ENCODE measurements at regions not wholly inside any gene's neighbourhood (a gene's known extent, or its start where the extent isn't known, plus 50 kb on each side); places are given as distances from the start of the nearest gene placed in this dataset.

DNA sequence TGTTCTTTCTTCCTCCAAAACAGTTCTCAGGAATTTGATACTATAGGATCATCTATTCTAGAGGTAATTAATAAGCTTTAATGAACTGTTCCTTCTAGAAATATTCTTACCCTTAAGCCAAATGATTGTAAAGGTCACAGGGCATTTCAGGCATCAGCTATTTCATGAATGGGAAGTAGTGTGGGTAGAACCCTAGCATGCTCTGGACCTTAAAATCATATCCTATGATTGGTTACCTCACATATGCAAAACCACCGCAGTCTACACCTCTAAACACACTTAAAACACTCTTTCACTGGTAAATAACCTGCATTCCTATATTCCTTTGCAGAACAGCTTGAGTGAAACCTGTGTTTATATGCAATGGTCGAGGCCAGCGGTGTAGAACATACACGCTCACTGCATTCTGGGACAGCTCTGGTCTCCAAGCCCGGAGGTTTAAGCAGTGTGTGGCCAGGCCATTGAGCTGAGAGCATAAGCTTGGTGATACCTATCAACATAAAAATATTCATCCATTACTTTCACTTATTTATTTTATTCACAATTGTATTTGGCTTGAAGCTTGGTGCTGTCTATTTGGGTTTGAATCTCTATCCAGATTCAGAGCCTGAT lies 87.7 kb upstream of the RASGRP1 start:
- DNase-seq (ENCODE audit: extremely low read depth, low read depth), result no peak
- TF ChIP-seq, protein P1, sequence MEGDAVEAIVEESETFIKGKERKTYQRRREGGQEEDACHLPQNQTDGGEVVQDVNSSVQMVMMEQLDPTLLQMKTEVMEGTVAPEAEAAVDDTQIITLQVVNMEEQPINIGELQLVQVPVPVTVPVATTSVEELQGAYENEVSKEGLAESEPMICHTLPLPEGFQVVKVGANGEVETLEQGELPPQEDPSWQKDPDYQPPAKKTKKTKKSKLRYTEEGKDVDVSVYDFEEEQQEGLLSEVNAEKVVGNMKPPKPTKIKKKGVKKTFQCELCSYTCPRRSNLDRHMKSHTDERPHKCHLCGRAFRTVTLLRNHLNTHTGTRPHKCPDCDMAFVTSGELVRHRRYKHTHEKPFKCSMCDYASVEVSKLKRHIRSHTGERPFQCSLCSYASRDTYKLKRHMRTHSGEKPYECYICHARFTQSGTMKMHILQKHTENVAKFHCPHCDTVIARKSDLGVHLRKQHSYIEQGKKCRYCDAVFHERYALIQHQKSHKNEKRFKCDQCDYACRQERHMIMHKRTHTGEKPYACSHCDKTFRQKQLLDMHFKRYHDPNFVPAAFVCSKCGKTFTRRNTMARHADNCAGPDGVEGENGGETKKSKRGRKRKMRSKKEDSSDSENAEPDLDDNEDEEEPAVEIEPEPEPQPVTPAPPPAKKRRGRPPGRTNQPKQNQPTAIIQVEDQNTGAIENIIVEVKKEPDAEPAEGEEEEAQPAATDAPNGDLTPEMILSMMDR (IDR thresholded peaks at IDR 0.05; ENCODE audit: low read depth, low read length, missing control alignments), result no peak
- no peak overlapping the region for H3K4me3 ChIP-seq (replicated peaks; ENCODE audit: low read depth, low read length)

GRCh38 chr15:38652998-38653397 lies 88.4 kb upstream of the RASGRP1 start:
- TF ChIP-seq, protein P1 (IDR thresholded peaks at IDR 0.05; ENCODE audit: low read depth, low read length, missing control alignments), result no peak
- H3K4me3 ChIP-seq (replicated peaks; ENCODE audit: low read depth, low read length), result no peak overlapping the region
- DNase-seq (ENCODE audit: extremely low read depth, low read depth), result no peak

DNA sequence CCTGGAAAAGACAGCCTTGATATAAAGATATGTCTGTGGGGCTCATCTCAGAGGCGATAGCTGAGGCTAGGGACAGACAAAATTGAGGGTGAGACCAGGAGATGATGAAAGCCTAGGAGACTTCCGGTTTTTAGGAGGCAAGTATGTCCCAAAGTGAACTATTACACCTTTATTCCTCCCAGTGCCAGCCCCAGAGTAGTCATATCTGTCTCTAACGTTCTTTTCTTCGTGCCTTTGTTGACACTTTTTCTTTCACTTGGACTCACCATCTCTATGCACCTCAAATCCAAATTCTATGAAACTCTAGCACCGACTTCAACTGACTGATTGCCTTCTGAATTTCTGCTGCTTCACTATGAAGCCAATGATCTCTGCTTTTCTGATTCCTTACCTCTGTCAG lies 93.8 kb upstream of the RASGRP1 start:
- TF ChIP-seq, protein P1 (IDR thresholded peaks at IDR 0.05; ENCODE audit: low read depth, low read length, missing control alignments), result no peak
- no peak for DNase-seq (ENCODE audit: extremely low read depth, low read depth)
- no peak overlapping the region for H3K4me3 ChIP-seq (replicated peaks; ENCODE audit: low read depth, low read length)

- no peak for DNase-seq (ENCODE audit: extremely low read depth, low read depth)
- H3K4me3 ChIP-seq (replicated peaks; ENCODE audit: low read depth, low read length), result no peak overlapping the region
- TF ChIP-seq, protein P1 (IDR thresholded peaks at IDR 0.05; ENCODE audit: low read depth, low read length, missing control alignments), result no peak
Measured at GRCh38 chr15:38660738-38661137, 96.1 kb upstream of the RASGRP1 start.

DNA sequence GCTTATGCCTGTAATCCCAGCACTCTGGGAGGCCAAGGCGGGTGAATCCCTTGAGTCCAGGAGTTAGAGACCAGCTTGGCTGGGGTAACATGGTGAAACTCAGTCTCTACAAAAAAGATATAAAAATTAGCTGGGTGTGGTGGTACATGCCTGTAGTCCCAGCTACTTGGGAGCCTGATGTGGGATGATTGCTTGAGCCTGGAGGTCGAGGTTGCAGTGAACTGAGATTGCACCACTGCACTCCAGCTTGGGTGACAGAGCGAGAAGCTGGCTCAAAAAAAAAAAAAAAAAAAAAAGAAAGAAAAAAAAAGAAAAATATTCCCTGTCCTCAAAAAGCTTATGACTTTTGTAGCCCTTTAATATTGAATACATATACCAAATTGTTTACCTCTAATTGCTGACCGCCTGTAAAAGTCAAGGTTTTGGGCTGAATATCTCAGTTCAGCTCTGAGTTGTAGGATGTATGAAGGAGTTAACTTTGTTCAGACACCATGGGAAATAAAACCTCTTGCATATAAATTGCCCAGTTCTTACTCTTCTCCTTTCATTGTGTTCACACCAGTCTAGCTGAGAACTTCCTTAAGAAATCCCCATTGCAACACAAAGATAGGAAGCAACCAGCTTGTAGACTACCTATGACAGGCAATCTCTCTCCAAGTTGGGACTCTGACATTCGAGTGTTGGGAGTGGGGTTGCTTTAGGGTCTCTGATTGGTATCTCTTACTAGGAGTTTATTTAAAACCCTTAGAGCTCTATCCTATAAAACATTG lies 97.6 kb upstream of the RASGRP1 start:
- no peak overlapping the region for H3K4me3 ChIP-seq (replicated peaks; ENCODE audit: low read depth, low read length)
- TF ChIP-seq, protein P1 (IDR thresholded peaks at IDR 0.05; ENCODE audit: low read depth, low read length, missing control alignments), result no peak
- no peak for DNase-seq (ENCODE audit: extremely low read depth, low read depth)

DNA sequence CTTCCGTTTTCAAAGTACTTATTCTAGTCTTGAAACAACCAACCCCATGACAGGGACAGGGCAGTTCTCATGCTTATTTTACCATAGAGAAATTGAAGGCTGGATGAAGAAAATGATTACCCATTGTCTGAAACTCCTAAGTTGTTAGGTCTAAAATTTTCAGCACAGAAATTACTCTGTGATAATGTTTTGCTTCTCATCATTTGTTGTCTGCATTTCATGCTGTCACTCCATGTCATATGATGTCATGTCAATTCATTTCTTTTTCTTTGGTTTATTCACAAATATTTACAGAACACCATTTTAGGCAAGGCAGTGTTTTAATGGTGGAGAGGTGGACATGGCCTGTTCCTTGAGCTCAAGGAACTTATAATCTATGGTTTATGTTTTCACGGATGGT lies 98.2 kb upstream of the RASGRP1 start:
- no peak for DNase-seq (ENCODE audit: extremely low read depth, low read depth)
- TF ChIP-seq, protein P1 (IDR thresholded peaks at IDR 0.05; ENCODE audit: low read depth, low read length, missing control alignments), result no peak
- H3K4me3 ChIP-seq (replicated peaks; ENCODE audit: low read depth, low read length), result no peak overlapping the region

All from HFF-Myc (cell line).